ENCODE measurements at regions not wholly inside any gene's neighbourhood (a gene's known extent, or its start where the extent isn't known, plus 50 kb on each side); places are given as distances from the start of the nearest gene placed in this dataset.
"Not testable (repeated sequence)": the region's sequence is repeated elsewhere in the genome, so short reads cannot be mapped to it uniquely, and the experiment has no call there.

GRCh38 chr12:67837876-67838275 lies 151.4 kb upstream of the IFNG-AS1 start:
- DNase-seq (ENCODE audit: low spot score) = no peak

DNA sequence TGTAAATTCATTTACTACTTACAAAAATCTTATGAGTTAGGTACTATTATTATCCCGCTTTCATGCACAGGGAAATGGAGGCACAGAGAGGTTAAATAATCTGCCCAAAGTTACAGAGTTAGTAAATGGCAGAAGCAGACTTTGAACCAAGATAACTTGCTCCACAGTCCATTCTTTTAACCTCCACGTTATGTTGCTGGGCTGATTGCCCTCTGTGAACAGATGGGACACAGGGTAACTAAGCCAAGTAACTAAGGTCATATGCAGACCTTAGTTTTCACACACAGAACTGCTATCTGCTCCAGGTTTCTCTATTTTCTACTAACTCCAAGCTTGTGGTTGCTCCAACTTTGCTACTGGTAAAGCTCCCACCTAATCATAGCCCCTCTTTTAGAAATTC lies 147.1 kb upstream of the IFNG-AS1 start:
- no peak for DNase-seq (ENCODE audit: low spot score)

GRCh38 chr12:67843257-67843656 lies 146.0 kb upstream of the IFNG-AS1 start:
- no peak for DNase-seq (ENCODE audit: low spot score)

DNA sequence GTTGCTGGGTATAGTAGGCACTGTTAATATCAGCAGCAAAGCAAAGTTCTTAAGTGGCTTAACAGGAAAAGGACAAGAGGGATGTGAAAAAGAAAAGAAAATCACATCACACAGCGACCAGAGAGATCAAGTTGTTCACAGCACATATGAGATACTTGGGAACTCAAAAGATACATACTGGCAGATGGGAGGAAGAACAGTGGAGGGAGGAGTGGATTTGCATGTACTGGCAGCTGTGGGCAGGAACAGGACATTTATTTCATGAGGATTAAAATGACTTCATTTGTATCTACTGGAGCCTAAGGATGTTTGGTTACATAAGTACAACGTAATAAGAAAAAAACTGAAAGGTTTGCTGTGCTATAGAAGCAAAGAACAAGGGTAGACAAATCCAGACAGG lies 136.5 kb upstream of the IFNG-AS1 start:
- no peak for DNase-seq (ENCODE audit: low spot score)

GRCh38 chr12:67853204-67853603 lies 136.0 kb upstream of the IFNG-AS1 start:
- DNase-seq (ENCODE audit: low spot score) = peak; percentile 9

- no peak for DNase-seq (ENCODE audit: low spot score)
Measured at GRCh38 chr12:67854351-67854750, 134.9 kb upstream of the IFNG-AS1 start.

DNA sequence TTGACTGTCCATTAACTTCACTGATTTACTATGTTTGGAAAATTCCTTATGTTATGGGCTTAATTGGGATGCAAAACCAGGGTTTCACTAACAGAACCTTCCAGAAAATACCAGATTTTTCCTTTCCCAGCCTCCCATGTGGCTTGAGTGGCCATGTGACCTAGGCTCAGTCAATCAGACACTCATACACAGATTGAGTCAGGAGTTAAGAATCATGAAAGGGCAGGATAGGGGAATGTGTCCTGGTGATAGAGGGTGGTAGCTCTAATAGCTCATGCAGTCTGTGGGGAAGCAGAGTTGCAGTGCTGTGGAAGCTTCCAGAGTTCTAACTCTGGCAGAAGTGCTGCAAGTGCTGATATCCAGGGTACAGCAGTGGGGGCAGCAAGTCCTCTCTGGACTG lies 134.1 kb upstream of the IFNG-AS1 start:
- no peak for DNase-seq (ENCODE audit: low spot score)

- no peak for DNase-seq (ENCODE audit: low spot score)
Measured at GRCh38 chr12:67871231-67871630, 118.0 kb upstream of the IFNG-AS1 start.

- DNase-seq (ENCODE audit: low spot score) = no peak
Measured at GRCh38 chr12:67873355-67873754, 115.9 kb upstream of the IFNG-AS1 start.

GRCh38 chr12:67876305-67876915 lies 112.8 kb upstream of the IFNG-AS1 start:
- no peak for DNase-seq (ENCODE audit: low spot score)

DNA sequence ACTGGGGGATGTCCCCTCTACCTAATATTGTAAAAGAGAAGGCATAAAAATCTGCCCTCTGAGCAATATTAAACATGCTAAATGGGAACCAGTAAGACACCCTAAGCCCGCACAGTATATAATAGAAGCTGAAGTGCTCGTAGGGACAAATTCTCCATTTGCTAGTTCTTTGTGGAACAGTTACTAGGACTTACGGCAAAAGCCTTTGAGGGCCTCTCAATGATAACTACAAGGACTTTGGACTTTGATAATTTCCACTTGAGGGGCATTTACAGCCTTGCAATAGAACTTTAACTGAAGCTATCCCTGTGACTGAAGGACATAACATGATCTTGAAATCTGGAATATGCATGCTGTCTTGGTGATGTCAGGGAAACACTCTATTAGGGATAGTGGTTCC lies 111.5 kb upstream of the IFNG-AS1 start:
- no peak for DNase-seq (ENCODE audit: low spot score)

GRCh38 chr12:67879937-67880336 lies 109.3 kb upstream of the IFNG-AS1 start:
- no peak for DNase-seq (ENCODE audit: low spot score)

GRCh38 chr12:67881565-67881964 lies 107.7 kb upstream of the IFNG-AS1 start:
- DNase-seq (ENCODE audit: low spot score) = no peak

GRCh38 chr12:67884596-67884995 lies 104.7 kb upstream of the IFNG-AS1 start:
- no peak for DNase-seq (ENCODE audit: low spot score)

- DNase-seq (ENCODE audit: low spot score) = peak; percentile 78
Measured at GRCh38 chr12:67885375-67886169, 103.7 kb upstream of the IFNG-AS1 start.

- no peak for DNase-seq (ENCODE audit: low spot score)
Measured at GRCh38 chr12:67887065-67887464, 102.2 kb upstream of the IFNG-AS1 start.

- no peak for DNase-seq (ENCODE audit: low spot score)
Measured at GRCh38 chr12:67889931-67890330, 99.3 kb upstream of the IFNG-AS1 start.

GRCh38 chr12:67890726-67891258 lies 98.5 kb upstream of the IFNG-AS1 start:
- no peak for DNase-seq (ENCODE audit: low spot score)

GRCh38 chr12:67891596-67891995 lies 97.7 kb upstream of the IFNG-AS1 start:
- DNase-seq (ENCODE audit: low spot score) = no peak

- no peak for DNase-seq (ENCODE audit: low spot score)
Measured at GRCh38 chr12:67892259-67893021, 96.8 kb upstream of the IFNG-AS1 start.

- DNase-seq (ENCODE audit: low spot score) = no peak
Measured at GRCh38 chr12:67893022-67893580, 96.1 kb upstream of the IFNG-AS1 start.

GRCh38 chr12:67900418-67900817 lies 88.8 kb upstream of the IFNG-AS1 start:
- DNase-seq (ENCODE audit: low spot score) = not testable (repeated sequence)

Data from A172 (cell line).